ENCODE measurements at regions not wholly inside any gene's neighbourhood (a gene's known extent, or its start where the extent isn't known, plus 50 kb on each side); places are given as distances from the start of the nearest gene placed in this dataset.

- no peaks in the 10 kb centered on the region for H3K36me3 ChIP-seq
- H3K27me3 ChIP-seq: no peaks in the 10 kb centered on the region
- ATAC-seq (no peak), DNase-seq (no peak)
- no peak overlapping the region for H3K4me3 ChIP-seq
- TF ChIP-seq POLR2A (IDR thresholded peaks at IDR 0.05) (no peak), CTCF (IDR thresholded peaks at IDR 0.05) (no peak)
- 69 to 77% (median 70%) methylated on average over 2 of the region's 2 CpGs for WGBS, 4 donors
- peak overlapping the region in 1 of 12 donors; percentile 58 for H3K27ac ChIP-seq
- intact Hi-C loops (cut with DNase I): no loop called here
- H3K4me1 ChIP-seq: peaks cover 0 to 10% (median 0%) of the 10 kb centered on the region in 12 donors
- H3K9me3 ChIP-seq: no peaks in the 10 kb centered on the region
Observed at GRCh38 chr16:49130397-49130796, 151.2 kb downstream of the CBLN1 start.

- no peaks in the 10 kb centered on the region for H3K36me3 ChIP-seq
- DNase-seq (peak in 1 of 5 donors; percentile 37), ATAC-seq (peak in 3 of 4 donors; percentile 70 to 88 (median 80))
- no peaks in the 10 kb centered on the region for H3K27me3 ChIP-seq
- peak overlapping the region in 1 of 12 donors; percentile 58 for H3K27ac ChIP-seq
- intact Hi-C loops (cut with DNase I): no loop called here
- peaks cover 0 to 10% (median 0%) of the 10 kb centered on the region in 12 donors for H3K4me1 ChIP-seq
- TF ChIP-seq POLR2A (IDR thresholded peaks at IDR 0.05): no peak
- TF ChIP-seq CTCF (IDR thresholded peaks at IDR 0.05): no peak
- no peaks in the 10 kb centered on the region for H3K9me3 ChIP-seq
- no peak overlapping the region for H3K4me3 ChIP-seq
- 36 to 78% (median 48%) methylated on average over 1 of the region's 1 CpG for WGBS, 4 donors
Observed at GRCh38 chr16:49129935-49130334, 151.7 kb downstream of the CBLN1 start.

GRCh38 chr16:49128740-49129139, 152.9 kb downstream of the CBLN1 start:
- Histone ChIP-seq H3K36me3 (no peaks in the 10 kb centered on the region), H3K27ac (no peak overlapping the region), H3K4me1 (peaks cover 0 to 10% (median 0%) of the 10 kb centered on the region in 12 donors), H3K4me3 (no peak overlapping the region), H3K9me3 (no peaks in the 10 kb centered on the region), H3K27me3 (no peaks in the 10 kb centered on the region)
- TF ChIP-seq CTCF (IDR thresholded peaks at IDR 0.05) (no peak), POLR2A (IDR thresholded peaks at IDR 0.05) (no peak)
- DNase-seq: no peak
- intact Hi-C loops (cut with DNase I): no loop called here
- ATAC-seq: no peak
- WGBS, 4 donors: 52 to 71% (median 56%) methylated on average over 2 of the region's 2 CpGs

GRCh38 chr16:49127103-49127502, 154.5 kb downstream of the CBLN1 start:
- Histone ChIP-seq H3K36me3 (no peaks in the 10 kb centered on the region), H3K27me3 (no peaks in the 10 kb centered on the region), H3K4me3 (no peak overlapping the region), H3K4me1 (peaks cover 0 to 10% (median 0%) of the 10 kb centered on the region in 12 donors), H3K9me3 (no peaks in the 10 kb centered on the region), H3K27ac (no peak overlapping the region)
- 19 to 37% (median 30%) methylated on average over 1 of the region's 1 CpG for WGBS, 4 donors
- ATAC-seq (no peak), DNase-seq (no peak)
- TF ChIP-seq CTCF (IDR thresholded peaks at IDR 0.05): no peak
- TF ChIP-seq POLR2A (IDR thresholded peaks at IDR 0.05): no peak
- intact Hi-C loops (cut with DNase I): no loop called here
